ENCODE measurements at regions not wholly inside any gene's neighbourhood (a gene's known extent, or its start where the extent isn't known, plus 50 kb on each side); places are given as distances from the start of the nearest gene placed in this dataset.

DNA sequence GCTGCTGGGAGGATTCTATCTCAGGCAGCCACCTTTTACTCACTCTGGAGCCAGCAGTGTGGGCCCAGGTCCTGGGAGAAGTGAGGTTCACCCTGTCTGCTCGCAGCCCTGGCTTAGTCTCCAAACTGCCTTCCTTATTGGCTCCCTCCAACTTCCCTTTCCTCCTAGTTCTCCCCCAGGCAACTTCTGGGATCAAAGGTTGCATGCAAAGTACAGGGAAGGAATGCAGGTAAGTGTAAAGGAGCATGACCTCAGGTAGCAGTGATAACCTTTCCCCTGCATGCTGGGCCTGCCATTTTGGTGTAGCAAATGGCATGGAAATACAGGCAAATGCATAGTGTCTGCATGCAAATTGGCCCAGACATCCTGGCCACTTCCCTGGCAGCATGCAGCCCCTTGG, 53.8 kb upstream of the ARAP3 start:
- 27 to 55% methylated on average over 1 of the region's 1 CpG for WGBS, 2 donors
- no peak for TF ChIP-seq POLR2A (IDR thresholded peaks at IDR 0.05)
- intact Hi-C loops (cut with DNase I; ENCODE audit: low total_unique reads): no loop called here
- DNase-seq (ENCODE audit: low spot score in 2 of 2): no peak
- H3K4me3 ChIP-seq (ENCODE audit: low read depth, poor library complexity, severe bottlenecking): no peak overlapping the region

DNA sequence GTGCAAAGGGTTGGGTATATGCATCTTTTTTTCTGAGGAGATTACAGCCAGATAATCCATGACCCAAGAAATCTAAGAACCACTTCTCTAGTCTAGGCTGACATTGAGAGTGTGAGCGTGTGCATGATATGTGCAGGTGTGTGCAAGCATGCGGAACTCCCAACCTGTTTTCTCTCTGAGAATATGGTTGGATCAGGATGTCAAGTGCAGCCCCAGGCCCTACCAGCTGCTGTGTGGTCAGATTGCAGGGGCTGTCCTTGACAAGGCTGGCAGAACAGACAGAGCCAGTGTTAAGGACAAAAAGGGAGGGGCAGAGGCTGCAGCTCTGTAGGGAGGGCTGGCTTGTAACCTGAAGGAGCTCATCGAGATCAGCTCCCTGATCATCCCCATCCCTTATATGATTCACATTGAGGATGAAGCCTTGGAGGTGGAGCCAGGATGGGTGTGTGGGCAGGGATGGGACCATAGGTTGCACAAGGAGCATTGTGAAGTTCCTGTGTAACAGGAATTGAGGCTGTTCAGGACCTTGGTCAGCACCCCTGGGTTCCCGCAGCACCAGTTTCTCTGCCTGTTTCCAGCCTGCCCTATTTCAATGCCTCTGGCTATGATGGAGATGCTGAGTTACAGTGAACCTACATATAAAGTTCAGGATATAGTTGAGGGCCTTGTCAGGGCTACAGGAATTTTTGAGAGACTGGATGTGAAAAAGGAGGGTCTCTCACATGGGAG, 52.6 kb upstream of the ARAP3 start:
- no peak overlapping the region for H3K4me3 ChIP-seq (ENCODE audit: low read depth, poor library complexity, severe bottlenecking)
- TF ChIP-seq, protein P1, sequence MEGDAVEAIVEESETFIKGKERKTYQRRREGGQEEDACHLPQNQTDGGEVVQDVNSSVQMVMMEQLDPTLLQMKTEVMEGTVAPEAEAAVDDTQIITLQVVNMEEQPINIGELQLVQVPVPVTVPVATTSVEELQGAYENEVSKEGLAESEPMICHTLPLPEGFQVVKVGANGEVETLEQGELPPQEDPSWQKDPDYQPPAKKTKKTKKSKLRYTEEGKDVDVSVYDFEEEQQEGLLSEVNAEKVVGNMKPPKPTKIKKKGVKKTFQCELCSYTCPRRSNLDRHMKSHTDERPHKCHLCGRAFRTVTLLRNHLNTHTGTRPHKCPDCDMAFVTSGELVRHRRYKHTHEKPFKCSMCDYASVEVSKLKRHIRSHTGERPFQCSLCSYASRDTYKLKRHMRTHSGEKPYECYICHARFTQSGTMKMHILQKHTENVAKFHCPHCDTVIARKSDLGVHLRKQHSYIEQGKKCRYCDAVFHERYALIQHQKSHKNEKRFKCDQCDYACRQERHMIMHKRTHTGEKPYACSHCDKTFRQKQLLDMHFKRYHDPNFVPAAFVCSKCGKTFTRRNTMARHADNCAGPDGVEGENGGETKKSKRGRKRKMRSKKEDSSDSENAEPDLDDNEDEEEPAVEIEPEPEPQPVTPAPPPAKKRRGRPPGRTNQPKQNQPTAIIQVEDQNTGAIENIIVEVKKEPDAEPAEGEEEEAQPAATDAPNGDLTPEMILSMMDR (IDR thresholded peaks at IDR 0.05): no peak
- no peak for TF ChIP-seq POLR2A (IDR thresholded peaks at IDR 0.05)
- WGBS, 2 donors: 54 to 56% methylated on average over 4 of the region's 4 CpGs
- DNase-seq (ENCODE audit: low spot score in 2 of 2): peak in 1 of 2 donors; percentile 20
- intact Hi-C loops (cut with DNase I; ENCODE audit: low total_unique reads): no loop called here

DNA sequence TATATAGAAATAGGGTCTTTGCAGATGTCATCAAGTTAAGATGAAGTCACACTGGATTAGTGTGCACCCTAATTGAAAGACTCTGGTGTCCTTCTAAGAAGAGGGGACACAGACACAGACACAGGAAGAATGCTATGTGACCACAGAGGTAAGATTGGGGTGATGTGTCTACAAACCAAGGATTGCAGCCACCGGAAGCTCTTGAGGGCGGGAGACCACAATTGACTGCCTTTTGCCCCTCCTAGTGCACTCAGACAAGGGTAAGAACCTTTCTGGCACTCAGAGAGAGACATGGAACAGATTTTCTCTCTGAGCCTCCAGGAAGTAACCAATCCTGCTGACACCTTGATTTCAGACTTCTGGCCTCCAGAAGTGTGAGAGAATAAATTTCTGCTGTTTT, 51.2 kb upstream of the ARAP3 start:
- H3K4me3 ChIP-seq (ENCODE audit: low read depth, poor library complexity, severe bottlenecking): no peak overlapping the region
- intact Hi-C loops (cut with DNase I; ENCODE audit: low total_unique reads): no loop called here
- WGBS, 2 donors: 70 to 74% methylated on average over 2 of the region's 2 CpGs
- DNase-seq (ENCODE audit: low spot score in 2 of 2): no peak
- TF ChIP-seq, protein P1 (IDR thresholded peaks at IDR 0.05): no peak
- TF ChIP-seq POLR2A (IDR thresholded peaks at IDR 0.05): no peak

DNA sequence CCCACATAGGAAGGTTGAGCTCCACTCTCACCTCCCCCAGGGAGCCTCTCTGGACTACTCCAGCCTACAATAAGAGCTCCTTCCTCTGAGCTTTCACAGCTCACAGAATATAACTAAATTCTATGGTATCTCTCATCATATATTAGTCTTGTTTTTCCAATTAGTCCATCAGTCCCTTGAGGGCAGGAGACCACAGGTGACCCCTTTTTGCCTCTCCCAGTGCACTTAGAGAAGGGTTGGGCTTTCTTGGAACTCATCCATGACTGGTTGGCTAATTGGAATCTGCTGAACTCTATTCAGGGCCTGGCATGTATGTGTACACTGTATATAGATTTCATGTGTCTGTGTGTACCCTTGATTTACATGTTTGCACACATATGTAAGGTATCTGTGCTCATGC, 50.4 kb upstream of the ARAP3 start:
- TF ChIP-seq POLR2A (IDR thresholded peaks at IDR 0.05): no peak
- TF ChIP-seq, protein P1 (IDR thresholded peaks at IDR 0.05): no peak
- intact Hi-C loops (cut with DNase I; ENCODE audit: low total_unique reads): no loop called here
- no peak for DNase-seq (ENCODE audit: low spot score in 2 of 2)
- no peak overlapping the region for H3K4me3 ChIP-seq (ENCODE audit: low read depth, poor library complexity, severe bottlenecking)
